NCI-H146 (cell line): ENCODE measurements at regions not wholly inside any gene's neighbourhood (a gene's known extent, or its start where the extent isn't known, plus 50 kb on each side); places are given as distances from the start of the nearest gene placed in this dataset.

Source experiments
- DNase-seq: peaks from one replicate; lab custom pipeline; 2025; lab: John Stamatoyannopoulos, UW

GRCh38 chr13:40220299-40220935, 446.0 kb downstream of the FOXO1 start:
- DNase-seq = no peak

- no peak for DNase-seq
These were observed 445.3 kb downstream of the FOXO1 start for GRCh38 chr13:40221131-40221459.

GRCh38 chr13:40221460-40222201, 444.8 kb downstream of the FOXO1 start:
- DNase-seq = no peak

- no peak for DNase-seq
These were observed 442.9 kb downstream of the FOXO1 start for GRCh38 chr13:40223585-40223984.

- no peak for DNase-seq
These were observed 437.9 kb downstream of the FOXO1 start for GRCh38 chr13:40228496-40228895.

GRCh38 chr13:40228990-40229389, 437.5 kb downstream of the FOXO1 start:
- no peak for DNase-seq

GRCh38 chr13:40230833-40231266, 435.6 kb downstream of the FOXO1 start:
- DNase-seq = no peak

GRCh38 chr13:40231311-40231710, 435.1 kb downstream of the FOXO1 start:
- no peak for DNase-seq

- no peak for DNase-seq
These were observed 434.7 kb downstream of the FOXO1 start for GRCh38 chr13:40231751-40232150.

- DNase-seq = no peak
These were observed 434.0 kb downstream of the FOXO1 start for GRCh38 chr13:40232311-40233040.

- DNase-seq = no peak
These were observed 432.7 kb downstream of the FOXO1 start for GRCh38 chr13:40233731-40234195.

- DNase-seq = no peak
These were observed 431.2 kb downstream of the FOXO1 start for GRCh38 chr13:40235160-40235796.

- no peak for DNase-seq
These were observed 429.8 kb downstream of the FOXO1 start for GRCh38 chr13:40236566-40237168.

- DNase-seq = no peak
These were observed 427.7 kb downstream of the FOXO1 start for GRCh38 chr13:40238761-40239160.

- no peak for DNase-seq
These were observed 426.1 kb downstream of the FOXO1 start for GRCh38 chr13:40240293-40240692.

- peak; percentile 4 for DNase-seq
These were observed 425.2 kb downstream of the FOXO1 start for GRCh38 chr13:40241125-40241798.

- DNase-seq = no peak
These were observed 423.4 kb downstream of the FOXO1 start for GRCh38 chr13:40243047-40243446.

- no peak for DNase-seq
These were observed 422.5 kb downstream of the FOXO1 start for GRCh38 chr13:40243982-40244381.

GRCh38 chr13:40245567-40245966, 420.9 kb downstream of the FOXO1 start:
- DNase-seq = no peak

GRCh38 chr13:40247845-40248244, 418.6 kb downstream of the FOXO1 start:
- no peak for DNase-seq

GRCh38 chr13:40251343-40252032, 415.0 kb downstream of the FOXO1 start:
- no peak for DNase-seq
